H1 (cell line): ENCODE measurements at regions not wholly inside any gene's neighbourhood (a gene's known extent, or its start where the extent isn't known, plus 50 kb on each side); places are given as distances from the start of the nearest gene placed in this dataset.

Experiments
- CTCF ChIA-PET: fragments of 300-600 bp; sonication (Branson Sonifier 250); formaldehyde crosslinking; loops from one replicate; lab custom pipeline; 2021; ENCODE audit not compliant: partially characterized antibody; lab: Charles Lee
- POLR2A ChIA-PET: fragments of 300-600 bp; sonication (Branson Sonifier 250); formaldehyde crosslinking; loops from one replicate; lab custom pipeline; 2021; ENCODE audit warnings: inconsistent platforms; ENCODE audit not compliant: partially characterized antibody; lab: Charles Lee
- DNase-seq, 2 experiments: peaks; one replicate each; pipeline versions ENCODE4 v3.0.0 to v3.0.0-alpha.2; 2010 to 2022; ENCODE audit warnings: low spot score in 2 of 2, low read depth in 1 of 2, mixed read lengths in 1 of 2
- FAIRE-seq: peaks from 2 replicates; lab custom pipeline; 2011; peaks lifted over from hg19 to GRCh38; lab: Jason Lieb, UNC
- H2AFZ ChIP-seq: 2 replicates; pipeline ENCODE4 v1.8.1; 2012; ENCODE audit warnings: low read length, inconsistent platforms
- H2AK5ac ChIP-seq: 2 replicates; pipeline ENCODE4 v1.6.1; 2013; ENCODE audit warnings: low read depth, low read length
- H2BK120ac ChIP-seq: replicated peaks from 2 replicates; pipeline ENCODE3; 2013; ENCODE audit warnings: low read depth, low read length, inconsistent platforms
- H2BK12ac ChIP-seq: 2 replicates; pipeline ENCODE4 v1.6.1; 2013; ENCODE audit warnings: low read depth, low read length
- H2BK15ac ChIP-seq: 2 replicates; pipeline ENCODE4 v1.6.1; 2013; ENCODE audit warnings: low read length
- H2BK20ac ChIP-seq: 2 replicates; pipeline ENCODE4 v1.6.1; 2013; ENCODE audit warnings: low read length
- H2BK5ac ChIP-seq: 2 replicates; pipeline ENCODE4 v1.6.1; 2013; ENCODE audit warnings: low read depth, low read length
- H3K14ac ChIP-seq: 2 replicates; pipeline ENCODE4 v1.6.1; 2013; ENCODE audit warnings: inconsistent platforms; ENCODE audit not compliant: insufficient read length
- H3K18ac ChIP-seq: 2 replicates; pipeline ENCODE4 v1.6.1; 2013; ENCODE audit warnings: low read length; ENCODE audit errors: extremely low read depth
- H3K23ac ChIP-seq: 2 replicates; pipeline ENCODE4 v1.6.1; 2013; ENCODE audit warnings: inconsistent platforms; ENCODE audit not compliant: insufficient read length
- H3K23me2 ChIP-seq: 2 replicates; pipeline ENCODE4 v1.6.1; 2013; ENCODE audit warnings: low read depth, low read length
- H3K27ac ChIP-seq: 2 replicates; pipeline ENCODE4 v1.6.1; 2011; ENCODE audit warnings: low read depth, low read length, inconsistent platforms
- H3K27me3 ChIP-seq, 4 experiments: replicated peaks in 1 of 4; 1 replicate in 1 of 4; 2 replicates in 3 of 4; pipeline versions ENCODE4 v1.6.1 to v1.8.1; 2011 to 2013; ENCODE audit warnings: low read length in 3 of 4, mild to moderate bottlenecking in 3 of 4, inconsistent platforms in 2 of 4, mixed read lengths in 2 of 4, moderate library complexity in 1 of 4; ENCODE audit not compliant: control insufficient read depth in 3 of 4, insufficient read depth in 3 of 4; ENCODE audit errors: extremely low read depth in 1 of 4
- H3K36me3 ChIP-seq, 4 experiments: 2 replicates each; pipeline versions ENCODE4 v1.6.1 to v1.8.1; 2011 to 2013; ENCODE audit warnings: mild to moderate bottlenecking in 4 of 4, low read length in 3 of 4, moderate library complexity in 2 of 4, control low read depth in 1 of 4, inconsistent platforms in 1 of 4; ENCODE audit not compliant: insufficient read depth in 4 of 4, control insufficient read depth in 2 of 4
- H3K4ac ChIP-seq: replicated peaks from 2 replicates; pipeline ENCODE3; 2013; ENCODE audit warnings: low read length, low read depth, mixed read lengths, inconsistent platforms; ENCODE audit not compliant: insufficient read length
- H3K4me1 ChIP-seq, 4 experiments: replicated peaks in 1 of 4; 1 replicate in 1 of 4; 2 replicates in 3 of 4; pipeline versions ENCODE4 v1.6.1 to v1.8.1; 2011 to 2013; ENCODE audit warnings: low read length in 3 of 4, inconsistent platforms in 2 of 4, mixed read lengths in 1 of 4; ENCODE audit not compliant: insufficient read depth in 4 of 4, control insufficient read depth in 3 of 4
- H3K4me2 ChIP-seq, 2 experiments: 2 replicates each; pipeline versions ENCODE4 v1.6.1 to v1.8.1; 2011 to 2013; ENCODE audit warnings: low read depth in 2 of 2, low read length in 2 of 2, control low read depth in 1 of 2, inconsistent platforms in 1 of 2, mild to moderate bottlenecking in 1 of 2; ENCODE audit not compliant: insufficient read depth in 1 of 2
- H3K4me3 ChIP-seq, 4 experiments: fragments of 200-600, 300-600 bp in 1 of 4; sonication (generic), shearing (Covaris generic), sonication (Bioruptor Twin) in 1 of 4; 2 replicates each; pipeline versions ENCODE4 v1.5.1 to v1.8.1; 2011 to 2016; ENCODE audit warnings: low read length in 4 of 4, low read depth in 3 of 4, control low read depth in 2 of 4, inconsistent platforms in 2 of 4, mild to moderate bottlenecking in 2 of 4, mixed read lengths in 1 of 4, moderate library complexity in 1 of 4; ENCODE audit not compliant: insufficient read depth in 2 of 4; ENCODE audit errors: extremely low read depth in 1 of 4
- H3K56ac ChIP-seq: replicated peaks from 2 replicates; pipeline ENCODE3; 2013; ENCODE audit warnings: low read depth, mild to moderate bottlenecking, mixed read lengths, low read length, inconsistent platforms; ENCODE audit not compliant: insufficient read length
- H3K79me1 ChIP-seq: 2 replicates; pipeline ENCODE4 v1.6.1; 2013; ENCODE audit warnings: low read depth, low read length, control low read depth
- H3K79me2 ChIP-seq, 2 experiments: 2 replicates each; pipeline versions ENCODE4 v1.6.1 to v1.8.1; 2012 to 2013; ENCODE audit warnings: low read length in 2 of 2, mild to moderate bottlenecking in 2 of 2, inconsistent platforms in 1 of 2; ENCODE audit not compliant: insufficient read depth in 2 of 2, control insufficient read depth in 1 of 2
- H3K9ac ChIP-seq, 4 experiments: replicated peaks in 1 of 4; 1 replicate in 1 of 4; 2 replicates in 3 of 4; pipeline versions ENCODE4 v1.6.1 to v1.8.1; 2011 to 2013; ENCODE audit warnings: low read depth in 3 of 4, low read length in 3 of 4, control low read depth in 2 of 4, mild to moderate bottlenecking in 2 of 4, moderate library complexity in 2 of 4, inconsistent platforms in 1 of 4; ENCODE audit errors: extremely low read depth in 1 of 4
- H3K9me3 ChIP-seq, 2 experiments: 2 replicates each; pipeline versions ENCODE4 v1.6.1 to v1.8.1; 2012 to 2013; ENCODE audit warnings: mild to moderate bottlenecking in 2 of 2, moderate library complexity in 2 of 2, control low read depth in 1 of 2, inconsistent platforms in 1 of 2, low read depth in 1 of 2, low read length in 1 of 2, mixed read lengths in 1 of 2; ENCODE audit not compliant: insufficient read depth in 2 of 2
- H4K20me1 ChIP-seq, 2 experiments: replicated peaks in 1 of 2; 2 replicates each; pipeline versions ENCODE3 to v1.8.1; 2011 to 2013; ENCODE audit warnings: inconsistent platforms in 2 of 2, low read length in 2 of 2, mild to moderate bottlenecking in 1 of 2; ENCODE audit not compliant: insufficient read depth in 2 of 2, control insufficient read depth in 1 of 2
- H4K5ac ChIP-seq: 2 replicates; pipeline ENCODE4 v1.6.1; 2013; ENCODE audit warnings: low read length, low read depth, mixed read lengths, inconsistent platforms; ENCODE audit not compliant: insufficient read length
- H4K8ac ChIP-seq: 2 replicates; pipeline ENCODE4 v1.8.0; 2013; ENCODE audit warnings: mild to moderate bottlenecking, moderate library complexity, low read length, inconsistent platforms; ENCODE audit not compliant: insufficient read depth; ENCODE audit errors: extremely low read depth
- H4K91ac ChIP-seq: replicated peaks from 2 replicates; pipeline ENCODE3; 2013; ENCODE audit warnings: low read length, mixed read lengths, inconsistent platforms; ENCODE audit not compliant: insufficient read length
- CHD2 ChIP-seq: IDR thresholded peaks from 2 replicates; pipeline ENCODE4 v1.6.1; 2012; ENCODE audit warnings: low read length, improper control_type of control experiment
- HDAC6 ChIP-seq: IDR thresholded peaks from one replicate; pipeline ENCODE4 v1.7.1; 2012; ENCODE audit warnings: low read depth, mild to moderate bottlenecking, inconsistent platforms, low read length, moderate library complexity
- POLR2A ChIP-seq, 2 experiments: IDR thresholded peaks; 1 replicate in 1 of 2; 2 replicates in 1 of 2; pipeline ENCODE4 v1.6.1; 2011; ENCODE audit warnings: low read depth in 2 of 2, low read length in 2 of 2, mild to moderate bottlenecking in 2 of 2; ENCODE audit errors: control extremely low read depth in 1 of 2
- SRF ChIP-seq: IDR thresholded peaks from 2 replicates; pipeline ENCODE4 v1.6.1; 2011; ENCODE audit warnings: mild to moderate bottlenecking, low read depth, low read length, moderate library complexity
- WGBS, 2 experiments: shearing (Covaris generic) in 1 of 2; methylation state at CpG; one replicate each; pipeline versions ENCODE4 v1.1.6 to v1.1.7; 2013 to 2015; ENCODE audit warnings: low lambda C conversion rate in 2 of 2, mixed read lengths in 2 of 2, inconsistent platforms in 1 of 2, low coverage in 1 of 2, missing lambda C conversion rate in 1 of 2; ENCODE audit not compliant: insufficient replicate concordance in 2 of 2, insufficient coverage in 1 of 2, insufficient read length in 1 of 2; ENCODE audit errors: extremely low coverage in 1 of 2, missing lambda C conversion rate in 1 of 2; 5-methylcytosine and 5-hydroxymethylcytosine counted together
- TF ChIP-seq, protein P1 (sequence below): IDR thresholded peaks from 2 replicates; pipeline ENCODE4 v1.6.1; 2012; ENCODE audit warnings: inconsistent platforms

DNA sequence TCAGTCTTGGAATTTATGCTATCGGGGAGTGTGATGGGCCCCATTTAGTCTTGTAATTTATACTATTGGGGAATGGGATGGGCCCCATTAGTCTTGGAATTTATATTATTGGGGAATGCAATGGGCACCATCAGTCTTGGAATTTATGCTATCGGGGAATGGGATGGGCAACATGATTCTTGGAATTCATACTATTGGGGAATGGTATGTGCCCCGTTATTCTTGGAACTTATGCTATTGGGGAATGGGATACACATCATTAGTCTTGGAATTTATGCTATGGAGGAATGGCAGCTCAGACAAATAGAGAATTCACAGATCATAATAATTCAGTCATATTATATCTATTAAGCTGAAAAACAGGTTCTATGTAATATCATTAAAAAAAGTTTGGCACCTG, 300.3 kb downstream of the SMOC2 start:
- Histone ChIP-seq H4K5ac (no peak overlapping the region), H4K91ac (no peak overlapping the region), H3K27ac (no peak overlapping the region), H2BK12ac (no peak overlapping the region), H3K18ac (no peak overlapping the region), H4K20me1 (no peaks in the 10 kb centered on the region), H2AK5ac (no peak overlapping the region), H2AFZ (no peak overlapping the region), H3K9ac (no peak overlapping the region), H3K14ac (no peak overlapping the region), H3K4ac (no peak overlapping the region), H3K36me3 (no peaks in the 10 kb centered on the region), H3K4me1 (no peaks in the 10 kb centered on the region), H3K4me2 (no peak overlapping the region), H3K9me3 (no peaks in the 10 kb centered on the region; a peak in 1 of 4 replicates), H3K23me2 (no peaks in the 10 kb centered on the region), H2BK5ac (no peak overlapping the region), H2BK20ac (no peak overlapping the region), H4K8ac (no peak overlapping the region), H3K4me3 (no peak overlapping the region), H3K27me3 (no peaks in the 10 kb centered on the region; a peak in 1 of 7 replicates), H3K79me1 (no peaks in the 10 kb centered on the region), H2BK120ac (no peak overlapping the region), H3K56ac (no peak overlapping the region), H3K79me2 (no peaks in the 10 kb centered on the region), H2BK15ac (no peak overlapping the region), H3K23ac (no peak overlapping the region)
- ChIA-PET CTCF (interaction anchor here (0.7 to 1.5 kb wide), 4 partner anchors 15 to 156 kb away, joined by 3 to 4 read pairs (median 4); no protein-coding TSS in a partner anchor), POLR2A (no interaction called here)
- TF ChIP-seq HDAC6 (no peak), SRF (no peak), CHD2 (no peak), POLR2A (IDR thresholded peaks at IDR 0.05; ENCODE audit: control extremely low read depth in 1 of 2, low read depth in 2 of 2, low read length in 2 of 2) (no peak)
- TF ChIP-seq, protein P1, sequence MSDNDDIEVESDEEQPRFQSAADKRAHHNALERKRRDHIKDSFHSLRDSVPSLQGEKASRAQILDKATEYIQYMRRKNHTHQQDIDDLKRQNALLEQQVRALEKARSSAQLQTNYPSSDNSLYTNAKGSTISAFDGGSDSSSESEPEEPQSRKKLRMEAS = no peak
- no peak for FAIRE-seq
- no peak for DNase-seq
- 96% methylated on average over 3 of the region's 3 CpGs; no CpG with 5 or more reads in 1 of the 2 experiments for WGBS, 2 experiments
